Stimulated activated memory B cell treated with anti-CD40 and anti-IgM and Interleukin-4, amounts not matched to agents 10 μg/mL and 1 μg/mL and 100 μg/mL, for 72 hours (primary cell): ENCODE measurements at regions not wholly inside any gene's neighbourhood (a gene's known extent, or its start where the extent isn't known, plus 50 kb on each side); places are given as distances from the start of the nearest gene placed in this dataset.

Experiments
- ATAC-seq: fragments of 150-1000 bp; cut with Tn5 transposase; 2 replicates; pipeline ENCODE4 v1.10.0; 2021
- H3K27ac Mint-ChIP-seq: one replicate; pipeline ENCODE4 v1.8.0; 2022; ENCODE audit warnings: mild to moderate bottlenecking, mixed read lengths
- H3K27me3 Mint-ChIP-seq: one replicate; pipeline ENCODE4 v1.8.0; 2022; ENCODE audit warnings: mixed read lengths
- H3K36me3 Mint-ChIP-seq: one replicate; pipeline ENCODE4 v1.8.0; 2022; ENCODE audit warnings: mixed read lengths
- H3K4me1 Mint-ChIP-seq: one replicate; pipeline ENCODE4 v1.8.0; 2022; ENCODE audit warnings: mixed read lengths
- H3K4me3 Mint-ChIP-seq: one replicate; pipeline ENCODE4 v1.8.0; 2022; ENCODE audit warnings: mild to moderate bottlenecking, moderate library complexity, mixed read lengths
- H3K9me3 Mint-ChIP-seq: one replicate; pipeline ENCODE4 v1.8.0; 2022; ENCODE audit warnings: mixed read lengths

DNA sequence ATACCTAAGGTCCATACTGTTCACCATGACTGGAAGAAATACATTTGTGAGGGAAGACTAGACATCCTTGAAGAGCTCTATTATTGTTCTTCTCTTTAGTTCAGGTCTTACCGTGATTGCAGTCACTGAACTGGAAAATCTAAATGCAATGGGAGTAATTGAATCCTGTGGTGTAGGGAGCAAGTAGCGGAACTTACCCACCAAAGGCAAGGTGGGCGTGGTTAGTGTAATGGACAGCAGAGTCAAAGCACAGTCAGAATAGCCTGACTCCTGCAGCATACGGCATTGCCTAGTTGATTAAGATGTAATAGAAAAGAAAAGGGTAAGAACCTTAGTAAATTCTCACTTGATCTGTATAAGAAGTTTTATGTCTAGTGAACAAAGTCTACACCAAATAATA lies 679.7 kb upstream of the EPHA7 start:
- H3K27me3 Mint-ChIP-seq = no peaks in the 10 kb centered on the region
- no peak overlapping the region for H3K4me3 Mint-ChIP-seq
- no peaks in the 10 kb centered on the region for H3K36me3 Mint-ChIP-seq

DNA sequence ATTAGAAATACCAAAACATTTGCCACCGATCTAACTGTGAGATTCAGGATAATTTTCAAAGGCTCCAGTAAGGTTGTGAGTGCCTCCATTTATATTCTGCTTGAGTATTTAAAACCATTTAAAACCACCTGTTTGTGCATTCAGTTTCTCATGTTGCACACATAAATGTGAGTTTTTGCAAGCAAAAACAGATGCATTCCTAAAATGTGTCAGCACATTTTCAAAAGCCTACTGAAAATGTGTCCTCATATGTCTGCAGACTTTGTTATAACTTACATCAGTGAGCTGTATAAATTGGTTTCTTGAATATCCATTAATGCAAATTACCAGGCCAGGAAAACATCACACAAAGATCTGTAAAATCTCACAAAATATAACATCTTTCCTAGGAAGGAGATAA lies 676.6 kb upstream of the EPHA7 start:
- H3K4me1 Mint-ChIP-seq = no peaks in the 10 kb centered on the region
- no peak overlapping the region for H3K27ac Mint-ChIP-seq
- no peak overlapping the region for H3K4me3 Mint-ChIP-seq
- no peak for ATAC-seq
- H3K27me3 Mint-ChIP-seq = no peaks in the 10 kb centered on the region
- H3K9me3 Mint-ChIP-seq = no peaks in the 10 kb centered on the region
- H3K36me3 Mint-ChIP-seq = no peaks in the 10 kb centered on the region

More for the DNA sequence above, 679.7 kb upstream of the EPHA7 start:
- ATAC-seq = no peak
- Mint-ChIP-seq H3K4me1 (no peaks in the 10 kb centered on the region), H3K9me3 (no peaks in the 10 kb centered on the region), H3K27ac (no peak overlapping the region)

DNA sequence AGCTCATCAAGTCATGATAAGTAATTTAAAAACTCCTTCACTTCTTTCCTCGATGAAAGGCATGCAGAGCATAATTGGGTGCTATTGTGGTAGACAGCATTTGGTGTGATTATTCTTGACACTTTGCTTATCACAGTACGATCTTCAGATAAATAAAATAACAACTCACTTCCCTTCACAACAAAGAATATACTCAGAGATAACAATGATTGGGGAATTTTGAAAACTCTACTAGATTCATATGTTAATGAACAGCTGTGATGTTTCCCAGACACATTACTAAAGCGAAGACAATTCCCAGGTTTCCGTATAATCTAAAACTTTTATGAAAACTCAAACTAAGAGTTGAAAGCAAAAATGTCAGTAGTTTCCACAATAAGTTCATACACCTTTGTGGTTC lies 670.6 kb upstream of the EPHA7 start:
- ATAC-seq = no peak
- no peak overlapping the region for H3K27ac Mint-ChIP-seq
- no peaks in the 10 kb centered on the region for H3K27me3 Mint-ChIP-seq
- H3K4me1 Mint-ChIP-seq = no peaks in the 10 kb centered on the region
- H3K36me3 Mint-ChIP-seq = no peaks in the 10 kb centered on the region
- no peak overlapping the region for H3K4me3 Mint-ChIP-seq
- H3K9me3 Mint-ChIP-seq = no peaks in the 10 kb centered on the region

GRCh38 chr6:94088870-94089269 lies 669.5 kb upstream of the EPHA7 start:
- ATAC-seq = no peak
- H3K27ac Mint-ChIP-seq = no peak overlapping the region
- H3K36me3 Mint-ChIP-seq = no peaks in the 10 kb centered on the region
- H3K9me3 Mint-ChIP-seq = no peaks in the 10 kb centered on the region
- no peaks in the 10 kb centered on the region for H3K27me3 Mint-ChIP-seq
- no peak overlapping the region for H3K4me3 Mint-ChIP-seq
- no peaks in the 10 kb centered on the region for H3K4me1 Mint-ChIP-seq

DNA sequence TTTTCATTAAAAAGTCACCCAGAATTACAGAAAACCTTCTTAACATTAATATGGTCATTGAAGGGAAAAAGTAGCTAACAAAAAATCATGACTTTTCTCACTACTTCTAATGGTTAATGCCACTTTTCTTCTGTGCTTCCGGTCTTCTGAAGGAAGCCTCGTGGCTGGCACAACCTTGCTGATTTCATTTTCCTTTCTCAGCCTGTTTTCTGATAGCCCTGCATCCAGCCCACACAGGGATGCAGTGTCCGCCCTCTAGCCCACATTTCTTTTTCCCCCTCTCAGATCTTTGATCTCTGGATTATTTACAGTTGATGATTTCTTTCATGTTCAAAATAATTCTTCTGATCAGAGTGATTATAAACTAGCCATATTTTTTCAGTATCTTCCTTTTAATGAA lies 655.4 kb upstream of the EPHA7 start:
- H3K27me3 Mint-ChIP-seq = no peaks in the 10 kb centered on the region
- H3K4me3 Mint-ChIP-seq = no peak overlapping the region

DNA sequence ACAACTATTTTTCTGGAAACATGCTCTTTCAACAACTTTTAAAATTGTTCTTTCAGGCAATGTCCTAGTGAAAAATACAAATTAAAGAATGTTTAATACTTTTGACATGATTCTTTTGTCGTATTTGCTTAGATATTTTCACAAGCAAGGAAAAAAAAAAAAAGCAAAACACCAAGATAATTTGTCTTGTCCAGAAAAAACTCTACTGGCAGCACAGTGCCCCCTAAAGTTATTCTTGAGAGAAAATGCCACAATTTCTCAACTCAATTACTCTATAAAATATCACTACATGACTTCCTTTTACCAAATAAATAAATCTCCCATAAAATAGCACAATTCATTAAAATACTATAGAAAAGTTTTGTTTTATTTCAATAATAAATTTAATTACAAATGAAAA lies 652.5 kb upstream of the EPHA7 start:
- H3K4me1 Mint-ChIP-seq = no peaks in the 10 kb centered on the region

More for the DNA sequence above, 655.4 kb upstream of the EPHA7 start:
- no peak overlapping the region for H3K27ac Mint-ChIP-seq
- H3K36me3 Mint-ChIP-seq = no peaks in the 10 kb centered on the region
- no peaks in the 10 kb centered on the region for H3K4me1 Mint-ChIP-seq
- ATAC-seq = no peak
- no peaks in the 10 kb centered on the region for H3K9me3 Mint-ChIP-seq

GRCh38 chr6:94065707-94066337 lies 646.5 kb upstream of the EPHA7 start:
- ATAC-seq = no peak
- Mint-ChIP-seq H3K36me3 (no peaks in the 10 kb centered on the region), H3K27me3 (no peaks in the 10 kb centered on the region), H3K4me1 (no peaks in the 10 kb centered on the region), H3K4me3 (no peak overlapping the region), H3K27ac (no peak overlapping the region), H3K9me3 (no peaks in the 10 kb centered on the region)

More for the DNA sequence above, 652.5 kb upstream of the EPHA7 start:
- no peaks in the 10 kb centered on the region for H3K36me3 Mint-ChIP-seq
- H3K9me3 Mint-ChIP-seq = no peaks in the 10 kb centered on the region
- no peaks in the 10 kb centered on the region for H3K27me3 Mint-ChIP-seq
- H3K4me3 Mint-ChIP-seq = no peak overlapping the region
- ATAC-seq = no peak
- no peak overlapping the region for H3K27ac Mint-ChIP-seq

DNA sequence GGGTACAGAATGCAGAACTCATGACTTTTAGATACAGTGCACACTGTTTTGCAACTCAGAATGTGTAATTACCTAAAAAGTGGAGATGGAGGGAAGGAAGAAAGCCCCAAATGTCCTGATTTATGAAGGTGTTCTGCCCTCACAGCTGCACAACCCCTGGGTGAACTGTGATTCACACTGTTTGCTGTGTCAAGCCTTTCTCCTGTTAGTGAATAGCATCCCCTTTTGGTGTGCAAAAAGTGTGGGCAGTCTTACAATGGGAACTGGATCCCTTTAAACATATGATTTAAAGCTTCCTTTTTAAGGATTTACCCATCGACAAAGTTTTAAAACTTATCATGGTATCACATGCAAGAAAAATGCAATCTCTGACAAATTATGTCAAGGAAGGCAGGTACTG lies 633.4 kb upstream of the EPHA7 start:
- Mint-ChIP-seq H3K27ac (no peak overlapping the region), H3K4me3 (no peak overlapping the region), H3K27me3 (no peaks in the 10 kb centered on the region), H3K9me3 (no peaks in the 10 kb centered on the region), H3K4me1 (no peaks in the 10 kb centered on the region), H3K36me3 (no peaks in the 10 kb centered on the region)
- ATAC-seq = no peak

DNA sequence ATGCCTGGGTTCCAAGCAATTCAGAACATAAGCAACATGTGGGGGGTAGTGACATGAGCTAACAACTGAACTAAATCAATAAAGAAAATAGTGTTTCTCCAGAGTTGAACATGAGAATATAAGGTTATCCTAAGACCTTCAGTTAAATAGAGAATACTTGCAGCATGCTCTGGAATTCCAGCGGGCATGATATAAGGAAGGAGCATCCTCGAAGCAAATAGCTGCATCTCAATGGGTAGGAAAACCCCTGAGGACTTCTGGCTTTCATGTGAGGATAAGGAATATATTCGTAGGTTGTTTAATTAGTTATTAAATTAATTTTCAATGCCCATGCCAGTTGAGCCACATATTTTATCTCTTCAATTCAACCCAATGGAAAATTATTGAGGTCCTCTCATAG lies 631.2 kb upstream of the EPHA7 start:
- Mint-ChIP-seq H3K4me3 (no peak overlapping the region), H3K4me1 (no peaks in the 10 kb centered on the region), H3K36me3 (no peaks in the 10 kb centered on the region), H3K27ac (no peak overlapping the region), H3K27me3 (no peaks in the 10 kb centered on the region), H3K9me3 (no peaks in the 10 kb centered on the region)
- ATAC-seq = no peak

DNA sequence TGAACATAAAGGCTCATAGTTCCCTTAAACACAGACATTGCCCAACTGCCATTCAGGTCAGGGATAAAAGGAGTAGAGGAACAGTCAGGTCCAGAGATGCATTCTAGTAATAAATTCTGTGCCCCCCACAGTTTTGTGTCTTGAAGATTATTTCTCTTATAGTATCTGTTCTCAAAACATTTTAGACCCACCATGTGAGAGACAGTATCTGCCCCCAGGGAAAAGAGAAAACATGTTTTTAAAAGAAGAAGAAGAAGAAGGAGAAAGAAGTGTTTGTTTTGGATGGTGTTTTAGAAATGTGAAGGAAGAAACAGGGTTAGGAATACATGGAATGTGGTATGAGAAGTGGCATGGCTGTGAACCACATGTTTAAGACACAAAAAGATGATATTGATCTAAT lies 629.6 kb upstream of the EPHA7 start:
- Mint-ChIP-seq H3K4me1 (no peaks in the 10 kb centered on the region), H3K27me3 (no peaks in the 10 kb centered on the region)

DNA sequence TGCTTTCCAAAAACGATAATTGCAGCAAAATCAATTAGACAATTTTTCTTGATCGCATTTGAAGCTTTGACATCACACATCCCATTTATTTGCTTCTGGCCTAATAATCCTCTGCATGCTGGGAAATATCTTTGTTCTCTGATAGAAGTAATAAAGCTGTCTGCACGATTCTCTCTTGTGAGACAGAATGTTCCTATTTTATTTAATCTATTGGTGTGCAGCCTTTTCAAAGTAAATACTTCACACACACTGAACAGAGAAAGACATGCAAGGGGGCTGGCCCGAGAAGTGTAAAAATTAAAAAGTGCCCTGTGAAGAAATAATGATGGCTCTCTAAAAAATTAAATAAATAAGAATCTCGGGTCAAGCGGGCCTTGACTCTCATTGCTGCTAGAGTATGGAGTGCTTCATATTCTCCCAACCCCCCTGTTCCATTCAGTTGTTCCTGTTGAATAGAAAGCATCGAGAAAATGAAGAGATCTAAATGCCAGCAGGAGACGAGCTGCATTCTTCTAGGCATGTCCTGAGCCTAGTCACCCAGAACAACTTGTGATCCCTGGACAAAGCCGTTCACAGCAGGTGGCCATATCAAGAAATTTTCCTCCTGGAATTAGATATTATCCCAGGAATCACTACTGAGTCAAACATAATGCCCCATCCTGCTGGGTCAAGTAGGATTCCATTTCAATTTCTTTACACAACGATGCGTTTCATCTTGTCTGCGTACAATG lies 625.9 kb upstream of the EPHA7 start:
- ATAC-seq = no peak
- Mint-ChIP-seq H3K9me3 (peaks cover 5% of the 10 kb centered on the region), H3K4me3 (no peak overlapping the region), H3K27me3 (no peaks in the 10 kb centered on the region), H3K4me1 (no peaks in the 10 kb centered on the region), H3K27ac (no peak overlapping the region), H3K36me3 (no peaks in the 10 kb centered on the region)

More for the DNA sequence above, 629.6 kb upstream of the EPHA7 start:
- H3K4me3 Mint-ChIP-seq = no peak overlapping the region
- H3K27ac Mint-ChIP-seq = no peak overlapping the region
- H3K9me3 Mint-ChIP-seq = no peaks in the 10 kb centered on the region
- no peaks in the 10 kb centered on the region for H3K36me3 Mint-ChIP-seq
- no peak for ATAC-seq

DNA sequence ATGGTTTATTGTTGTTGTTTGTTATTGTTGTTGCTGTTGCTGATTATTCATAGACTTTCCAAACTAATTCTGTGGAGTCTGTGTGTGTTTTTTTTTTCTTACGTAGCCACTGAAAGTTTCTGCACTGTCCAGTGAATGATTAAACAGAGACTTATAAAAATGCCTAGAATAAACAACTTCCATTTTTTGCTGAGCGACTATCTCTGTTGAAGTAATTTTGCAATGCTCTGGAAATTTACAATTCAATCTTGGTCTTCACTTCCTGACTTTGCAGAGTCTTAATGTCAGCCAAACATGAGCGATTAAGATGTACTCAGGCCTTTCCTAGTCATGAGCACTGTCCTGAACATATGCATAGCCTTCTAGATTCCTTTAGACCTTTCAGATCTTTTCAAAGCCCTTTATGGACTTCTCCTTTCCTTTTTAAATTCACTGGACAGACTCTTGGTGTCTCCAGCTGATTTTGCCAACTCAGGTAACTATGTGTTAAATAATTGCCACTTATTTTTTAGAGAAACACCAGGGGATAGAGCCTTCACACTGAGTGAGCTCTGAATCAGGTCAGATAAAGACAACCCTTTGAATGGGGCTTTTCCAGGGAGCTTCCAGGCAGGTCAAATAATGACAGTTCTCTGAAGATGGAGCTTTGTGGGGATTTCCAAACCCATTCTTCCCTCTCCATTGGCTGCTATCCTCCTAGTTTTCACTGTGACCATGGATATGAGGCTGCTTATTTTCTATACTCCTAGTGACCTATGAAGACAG lies 622.8 kb upstream of the EPHA7 start:
- no peaks in the 10 kb centered on the region for H3K4me1 Mint-ChIP-seq
- no peak overlapping the region for H3K4me3 Mint-ChIP-seq
- ATAC-seq = no peak
- H3K27me3 Mint-ChIP-seq = no peaks in the 10 kb centered on the region
- no peaks in the 10 kb centered on the region for H3K36me3 Mint-ChIP-seq
- H3K27ac Mint-ChIP-seq = no peak overlapping the region
- peaks cover 7% of the 10 kb centered on the region for H3K9me3 Mint-ChIP-seq

- no peaks in the 10 kb centered on the region for H3K36me3 Mint-ChIP-seq
- H3K9me3 Mint-ChIP-seq = peaks cover 12% of the 10 kb centered on the region
- ATAC-seq = no peak
- H3K4me1 Mint-ChIP-seq = no peaks in the 10 kb centered on the region
- H3K27me3 Mint-ChIP-seq = no peaks in the 10 kb centered on the region
- H3K27ac Mint-ChIP-seq = no peak overlapping the region
- H3K4me3 Mint-ChIP-seq = no peak overlapping the region
These were observed 616.7 kb upstream of the EPHA7 start for GRCh38 chr6:94036024-94036423.

DNA sequence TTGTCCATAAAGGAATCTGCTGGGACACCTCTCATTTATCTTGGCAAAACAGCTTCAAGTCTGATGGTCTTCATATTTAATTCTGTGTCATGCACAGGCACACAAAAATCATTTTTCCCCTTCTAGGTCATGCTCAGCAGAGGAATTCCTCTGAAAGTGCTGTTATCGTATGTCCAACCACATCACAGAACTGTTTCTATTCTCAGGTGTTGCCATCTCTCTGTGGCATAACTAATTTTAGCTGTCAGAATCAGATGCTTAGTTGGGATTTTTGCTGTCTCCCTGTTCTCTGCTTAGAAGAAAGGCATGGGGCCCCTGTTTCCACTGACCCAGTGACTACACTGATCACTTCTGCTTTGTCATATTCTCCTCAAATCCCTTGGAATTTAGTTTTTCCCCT lies 608.0 kb upstream of the EPHA7 start:
- H3K4me1 Mint-ChIP-seq = no peaks in the 10 kb centered on the region
- peaks cover 3% of the 10 kb centered on the region for H3K9me3 Mint-ChIP-seq
- H3K27ac Mint-ChIP-seq = no peak overlapping the region
- ATAC-seq = no peak
- H3K36me3 Mint-ChIP-seq = no peaks in the 10 kb centered on the region
- H3K27me3 Mint-ChIP-seq = no peaks in the 10 kb centered on the region
- H3K4me3 Mint-ChIP-seq = no peak overlapping the region

GRCh38 chr6:94026575-94026974 lies 607.2 kb upstream of the EPHA7 start:
- Mint-ChIP-seq H3K4me1 (no peaks in the 10 kb centered on the region), H3K9me3 (peaks cover 3% of the 10 kb centered on the region), H3K27ac (no peak overlapping the region), H3K27me3 (no peaks in the 10 kb centered on the region), H3K4me3 (no peak overlapping the region), H3K36me3 (no peaks in the 10 kb centered on the region)
- ATAC-seq = no peak

DNA sequence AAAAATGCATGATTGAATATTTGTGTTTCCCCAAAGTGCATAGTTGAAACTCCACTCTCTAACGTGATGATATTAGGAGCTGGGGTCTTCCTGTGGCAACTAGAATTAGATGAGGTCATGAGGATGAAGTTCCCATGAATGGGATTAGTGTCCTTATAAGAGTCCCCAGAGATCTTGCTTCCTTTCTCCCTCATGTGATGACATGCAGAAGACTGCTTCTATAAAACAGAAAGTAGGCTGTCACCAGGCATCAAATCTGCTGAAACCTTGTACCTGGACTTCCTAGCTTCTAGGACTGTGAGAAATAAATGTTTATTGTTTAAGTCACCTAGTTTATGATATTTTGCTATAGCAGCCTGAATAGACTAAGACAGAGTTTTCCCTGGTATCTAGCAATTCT lies 586.5 kb upstream of the EPHA7 start:
- Mint-ChIP-seq H3K27ac (no peak overlapping the region), H3K36me3 (no peaks in the 10 kb centered on the region), H3K4me1 (no peaks in the 10 kb centered on the region), H3K4me3 (no peak overlapping the region), H3K27me3 (no peaks in the 10 kb centered on the region), H3K9me3 (peaks cover 4% of the 10 kb centered on the region)
- no peak for ATAC-seq
